NB4 (cell line): ENCODE measurements at regions not wholly inside any gene's neighbourhood (a gene's known extent, or its start where the extent isn't known, plus 50 kb on each side); places are given as distances from the start of the nearest gene placed in this dataset.

ENCODE experiments used
- CTCF ChIP-seq: IDR thresholded peaks from one replicate; pipeline ENCODE4 v1.5.1; 2012; ENCODE audit warnings: low read depth, low read length
- MAX ChIP-seq: IDR thresholded peaks from 2 replicates; pipeline ENCODE4 v1.6.1; 2011; ENCODE audit warnings: low read depth, low read length

- TF ChIP-seq CTCF = no peak
- TF ChIP-seq MAX = no peak
Measured at GRCh38 chr6:62492192-62492822, 206.3 kb upstream of the KHDRBS2 start.
